ENCODE measurements at regions not wholly inside any gene's neighbourhood (a gene's known extent, or its start where the extent isn't known, plus 50 kb on each side); places are given as distances from the start of the nearest gene placed in this dataset.
"Not testable (repeated sequence)": the region's sequence is repeated elsewhere in the genome, so short reads cannot be mapped to it uniquely, and the experiment has no call there.

DNA sequence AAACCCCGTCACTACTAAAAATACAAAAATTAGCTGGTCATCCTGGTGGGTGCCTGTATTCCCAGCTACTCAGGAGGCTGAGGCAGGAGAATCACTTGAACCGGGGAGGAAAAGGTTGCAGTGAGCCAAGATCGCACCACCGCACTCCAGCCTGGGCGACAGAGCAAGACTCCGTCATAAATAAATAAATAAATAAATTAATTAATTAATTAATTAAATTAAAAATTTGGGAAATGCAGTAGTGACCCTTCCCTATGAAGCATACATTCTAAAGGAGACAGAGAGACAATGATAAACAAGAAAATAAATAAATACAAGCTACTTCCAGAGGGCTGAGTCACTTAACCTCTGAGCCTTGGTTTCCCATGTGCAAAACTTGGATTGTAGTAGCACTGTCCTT, 383.6 kb upstream of the MAF start:
- TF ChIP-seq, protein P1, sequence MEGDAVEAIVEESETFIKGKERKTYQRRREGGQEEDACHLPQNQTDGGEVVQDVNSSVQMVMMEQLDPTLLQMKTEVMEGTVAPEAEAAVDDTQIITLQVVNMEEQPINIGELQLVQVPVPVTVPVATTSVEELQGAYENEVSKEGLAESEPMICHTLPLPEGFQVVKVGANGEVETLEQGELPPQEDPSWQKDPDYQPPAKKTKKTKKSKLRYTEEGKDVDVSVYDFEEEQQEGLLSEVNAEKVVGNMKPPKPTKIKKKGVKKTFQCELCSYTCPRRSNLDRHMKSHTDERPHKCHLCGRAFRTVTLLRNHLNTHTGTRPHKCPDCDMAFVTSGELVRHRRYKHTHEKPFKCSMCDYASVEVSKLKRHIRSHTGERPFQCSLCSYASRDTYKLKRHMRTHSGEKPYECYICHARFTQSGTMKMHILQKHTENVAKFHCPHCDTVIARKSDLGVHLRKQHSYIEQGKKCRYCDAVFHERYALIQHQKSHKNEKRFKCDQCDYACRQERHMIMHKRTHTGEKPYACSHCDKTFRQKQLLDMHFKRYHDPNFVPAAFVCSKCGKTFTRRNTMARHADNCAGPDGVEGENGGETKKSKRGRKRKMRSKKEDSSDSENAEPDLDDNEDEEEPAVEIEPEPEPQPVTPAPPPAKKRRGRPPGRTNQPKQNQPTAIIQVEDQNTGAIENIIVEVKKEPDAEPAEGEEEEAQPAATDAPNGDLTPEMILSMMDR (IDR thresholded peaks at IDR 0.05) = not testable (repeated sequence)
- not testable (repeated sequence) for TF ChIP-seq POLR2AphosphoS5, POLR2A (IDR thresholded peaks at IDR 0.05)
